ENCODE measurements at regions not wholly inside any gene's neighbourhood (a gene's known extent, or its start where the extent isn't known, plus 50 kb on each side); places are given as distances from the start of the nearest gene placed in this dataset.

- DNase-seq (no peak), ATAC-seq (no peak)
Measured at GRCh38 chr12:93156086-93156716, 221.5 kb upstream of the NUDT4 start.

- ATAC-seq (no peak), DNase-seq (no peak)
Measured at GRCh38 chr12:93157279-93157678, 220.4 kb upstream of the NUDT4 start.

- DNase-seq, result no peak
- ATAC-seq, result no peak
Measured at GRCh38 chr12:93158065-93158843, 219.5 kb upstream of the NUDT4 start.

- ATAC-seq, result no peak
- no peak for DNase-seq
Measured at GRCh38 chr12:93163260-93164036, 214.3 kb upstream of the NUDT4 start.

- no peak for DNase-seq
- no peak for ATAC-seq
Measured at GRCh38 chr12:93164103-93164880, 213.4 kb upstream of the NUDT4 start.

- DNase-seq (no peak), ATAC-seq (no peak)
Measured at GRCh38 chr12:93165384-93165932, 212.3 kb upstream of the NUDT4 start.

GRCh38 chr12:93166541-93167307 is 211.0 kb upstream of the NUDT4 start:
- ATAC-seq, result no peak
- DNase-seq, result no peak

- ATAC-seq (no peak), DNase-seq (no peak)
Measured at GRCh38 chr12:93167331-93167730, 210.4 kb upstream of the NUDT4 start.

GRCh38 chr12:93167841-93168492 is 209.8 kb upstream of the NUDT4 start:
- peak; percentile 48 for DNase-seq
- ATAC-seq, result peak; percentile 93

GRCh38 chr12:93168751-93169150 is 209.0 kb upstream of the NUDT4 start:
- DNase-seq, result no peak
- ATAC-seq, result no peak

- no peak for DNase-seq
- no peak for ATAC-seq
Measured at GRCh38 chr12:93169536-93169935, 208.2 kb upstream of the NUDT4 start.

- DNase-seq, result no peak
Measured at GRCh38 chr12:93170928-93171327, 206.8 kb upstream of the NUDT4 start.

GRCh38 chr12:93173178-93173957 is 204.4 kb upstream of the NUDT4 start:
- DNase-seq (no peak), ATAC-seq (no peak)

More at GRCh38 chr12:93170928-93171327, 206.8 kb upstream of the NUDT4 start:
- ATAC-seq, result no peak

GRCh38 chr12:93174048-93174447 is 203.7 kb upstream of the NUDT4 start:
- ATAC-seq, result no peak
- no peak for DNase-seq

- DNase-seq, result no peak
- no peak for ATAC-seq
Measured at GRCh38 chr12:93174473-93174872, 203.3 kb upstream of the NUDT4 start.

GRCh38 chr12:93176165-93176564 is 201.6 kb upstream of the NUDT4 start:
- DNase-seq (no peak), ATAC-seq (no peak)

GRCh38 chr12:93176610-93177126 is 201.1 kb upstream of the NUDT4 start:
- DNase-seq (no peak), ATAC-seq (no peak)

GRCh38 chr12:93177208-93178153 is 200.2 kb upstream of the NUDT4 start:
- DNase-seq (no peak), ATAC-seq (no peak)

Measured in stimulated activated naive CD8-positive, alpha-beta T cell treated with anti-CD3 and anti-CD28 coated beads, Interleukin-15, Interleukin-2, amounts not matched to agents 100 U/mL and 50 U/mL, for 24 hours (primary cell).